Activated effector memory CD4-positive, alpha-beta T cell treated with Interleukin-2 at 50 U/mL for 16 hours (primary cell): ENCODE measurements at regions not wholly inside any gene's neighbourhood (a gene's known extent, or its start where the extent isn't known, plus 50 kb on each side); places are given as distances from the start of the nearest gene placed in this dataset.

Experiments used
- DNase-seq: peaks from one replicate; pipeline ENCODE4 v3.0.0-alpha.2; 2020

GRCh38 chr1:67619080-67619479 lies 65.9 kb upstream of the GADD45A start:
- DNase-seq = no peak

DNA sequence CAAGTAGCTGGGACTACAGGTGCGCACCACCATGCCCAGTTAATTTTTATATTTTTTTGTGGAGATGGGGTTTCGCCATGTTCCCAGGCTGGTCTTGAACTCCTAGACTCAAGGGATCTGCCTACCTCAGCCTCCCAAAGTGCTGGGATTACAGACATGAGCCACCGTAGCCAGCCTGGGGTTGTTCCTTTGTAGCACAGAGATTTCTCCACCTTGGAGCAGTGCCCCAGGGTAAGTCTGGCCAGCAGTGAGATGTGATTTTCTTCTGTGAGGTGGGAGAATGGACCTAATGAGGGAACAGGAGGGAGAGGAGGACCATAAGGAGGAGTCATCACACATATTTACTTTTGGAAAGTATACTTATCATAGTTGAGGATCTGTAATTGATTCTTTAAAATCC lies 61.1 kb upstream of the GADD45A start:
- DNase-seq = no peak

GRCh38 chr1:67624680-67625079 lies 60.3 kb upstream of the GADD45A start:
- no peak for DNase-seq

GRCh38 chr1:67626090-67626860 lies 58.7 kb upstream of the GADD45A start:
- DNase-seq = no peak

DNA sequence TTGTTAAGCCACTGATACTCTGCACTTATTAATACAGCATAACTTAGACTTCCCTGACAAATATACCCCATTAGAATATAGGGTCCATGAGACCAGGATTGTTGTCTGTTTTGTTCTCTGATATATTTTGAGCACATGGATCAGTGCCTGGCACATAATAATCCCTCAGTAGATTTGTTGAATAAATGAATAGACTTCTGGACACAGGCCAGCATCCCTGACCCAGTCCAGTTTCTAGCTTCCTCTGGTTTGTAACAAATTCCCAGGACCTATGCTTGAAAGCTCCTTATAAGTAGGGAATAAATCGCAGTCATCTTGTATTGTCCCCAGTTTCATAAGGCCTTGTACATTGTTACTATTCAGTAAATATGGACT lies 58.2 kb upstream of the GADD45A start:
- no peak for DNase-seq

DNA sequence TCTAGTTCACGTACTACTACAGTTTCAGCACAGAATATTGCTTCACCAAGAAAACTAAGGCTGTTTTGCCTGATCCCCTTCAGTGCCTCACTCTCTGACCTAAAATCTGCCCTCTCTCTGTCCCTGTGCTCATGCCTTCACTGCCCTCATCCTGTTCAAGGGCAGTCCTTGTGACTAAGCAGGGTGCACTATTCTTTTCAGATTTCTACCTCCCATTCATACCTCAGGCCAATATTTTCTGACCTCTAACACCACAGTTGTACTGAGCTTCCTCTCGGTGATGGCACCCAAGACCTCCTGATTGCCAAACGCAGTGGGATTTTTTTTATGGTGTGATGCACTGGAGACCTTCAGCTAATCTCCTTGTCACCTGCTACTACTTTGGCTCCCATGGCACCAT lies 57.7 kb upstream of the GADD45A start:
- DNase-seq = no peak

DNA sequence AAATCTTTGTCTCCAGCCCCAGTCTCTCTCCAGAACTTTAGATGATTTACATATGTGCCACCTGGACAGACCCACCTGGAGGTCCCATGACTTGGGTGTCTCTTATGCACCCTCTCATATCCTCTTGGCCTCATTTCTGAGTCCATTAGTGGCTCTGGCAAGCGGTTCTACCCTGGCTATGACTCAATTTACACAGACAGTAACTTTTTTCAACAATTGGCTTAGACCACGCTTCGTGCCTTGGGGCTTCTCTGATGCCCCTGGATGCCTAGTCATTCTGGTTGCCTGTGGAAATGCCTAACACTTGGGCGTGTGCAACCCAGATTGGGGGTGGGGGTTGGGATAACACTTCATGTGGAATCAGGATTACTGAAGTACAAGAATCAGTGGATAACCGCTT lies 57.1 kb upstream of the GADD45A start:
- DNase-seq = no peak

GRCh38 chr1:67629370-67630075 lies 55.5 kb upstream of the GADD45A start:
- no peak for DNase-seq

DNA sequence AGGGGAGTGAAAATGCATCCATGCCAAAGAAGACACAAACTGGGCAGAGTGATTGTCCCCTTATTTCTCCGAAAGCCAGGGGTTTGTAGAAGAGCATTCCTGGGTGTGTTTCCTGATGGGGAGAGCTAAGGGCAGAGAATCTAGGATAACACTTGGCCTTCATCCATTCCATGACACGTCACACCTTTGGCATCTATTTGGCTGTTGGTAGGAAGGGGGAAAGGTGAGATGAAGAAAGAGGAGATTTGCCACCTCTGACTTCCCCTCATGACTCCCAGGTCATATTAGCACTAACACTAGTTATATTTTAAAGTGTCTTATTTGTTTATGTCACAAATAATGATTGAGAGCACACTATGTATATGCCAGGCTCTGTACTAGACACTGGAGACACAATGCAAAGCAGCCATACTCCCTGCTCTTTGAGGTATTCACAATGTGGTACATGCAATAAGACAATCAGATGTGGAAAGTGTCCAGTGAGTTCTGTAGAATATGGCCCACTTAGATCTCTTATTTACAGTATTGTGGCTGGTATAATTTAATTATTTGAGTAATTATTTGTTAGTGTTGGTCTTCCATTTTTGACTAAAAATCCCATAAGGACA lies 54.5 kb upstream of the GADD45A start:
- DNase-seq = no peak

- DNase-seq = no peak
Observed at GRCh38 chr1:67632356-67632755, 52.6 kb upstream of the GADD45A start.

GRCh38 chr1:67632811-67633655 lies 52.0 kb upstream of the GADD45A start:
- DNase-seq = no peak

- DNase-seq = no peak
Observed at GRCh38 chr1:67634396-67634935, 50.5 kb upstream of the GADD45A start.

DNA sequence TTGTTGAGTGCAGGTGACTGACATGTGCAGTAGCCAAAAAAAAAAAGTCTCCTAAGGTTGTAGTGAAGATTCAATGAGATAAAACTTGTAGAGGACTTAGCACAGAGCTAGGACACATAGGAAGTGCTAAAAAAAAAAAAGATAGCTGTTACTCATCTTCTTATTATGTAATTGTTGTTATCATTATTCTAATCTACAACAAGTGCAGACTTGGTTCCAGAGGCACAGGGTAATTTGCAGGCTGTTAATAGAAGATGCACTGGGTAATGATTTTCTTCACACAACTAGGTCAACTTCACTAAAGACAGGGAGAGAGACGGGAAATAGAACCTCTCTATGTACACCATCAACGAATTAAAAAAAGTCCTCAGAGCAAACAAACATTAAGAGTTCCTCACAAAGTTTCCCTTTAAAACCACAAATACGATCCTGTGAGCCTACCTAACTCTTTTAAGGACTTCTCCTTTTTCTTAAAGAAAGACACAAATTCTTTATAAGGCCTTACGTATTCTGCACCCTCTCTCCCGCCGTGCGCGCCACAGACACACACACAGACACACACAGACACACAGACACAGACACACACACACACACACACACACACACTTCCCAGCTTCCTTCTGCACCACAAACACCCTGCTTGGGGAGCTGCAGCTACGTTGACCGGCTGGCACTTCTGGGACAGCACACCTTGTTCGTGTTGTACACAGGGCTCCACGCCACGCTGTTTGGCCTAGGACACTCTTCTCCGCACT lies 49.8 kb upstream of the GADD45A start:
- DNase-seq = no peak
